HL-60 (cell line): ENCODE measurements at regions not wholly inside any gene's neighbourhood (a gene's known extent, or its start where the extent isn't known, plus 50 kb on each side); places are given as distances from the start of the nearest gene placed in this dataset.

Experiments
- CTCF ChIP-seq: IDR thresholded peaks from one replicate; pipeline ENCODE4 v1.5.1; 2011; ENCODE audit warnings: low read length, control low read depth, inconsistent platforms; ENCODE audit not compliant: insufficient read depth
- POLR2AphosphoS5 ChIP-seq: IDR thresholded peaks from 2 replicates; pipeline ENCODE4 v1.6.1; 2012; ENCODE audit warnings: low read depth

- TF ChIP-seq POLR2AphosphoS5 (no peak), CTCF (no peak)
Observed at GRCh38 chr10:125350519-125350918, 190.2 kb upstream of the CTBP2 start.
